Activated T-helper 2 cell treated with anti-CD3 and anti-CD28 coated beads, Interferon-gamma antibody, Interleukin-2, Interleukin-4, amounts not matched to agents 10 μg/mL and 5 μg/mL and 100 μg/mL, durations not matched to agents 14 hours and 24 hours and 36 hours (primary cell): ENCODE measurements at regions not wholly inside any gene's neighbourhood (a gene's known extent, or its start where the extent isn't known, plus 50 kb on each side); places are given as distances from the start of the nearest gene placed in this dataset.
"Not testable (repeated sequence)": the region's sequence is repeated elsewhere in the genome, so short reads cannot be mapped to it uniquely, and the experiment has no call there.

Experiments
- DNase-seq: peaks from one replicate; pipeline ENCODE4 v3.0.0; 2021; ENCODE audit warnings: low spot score
- H3K27ac Mint-ChIP-seq: one replicate; pipeline ENCODE4 v1.8.0; 2021; ENCODE audit warnings: mixed read lengths
- H3K27me3 Mint-ChIP-seq: one replicate; pipeline ENCODE4 v1.8.0; 2021; ENCODE audit warnings: low read depth, mixed read lengths
- H3K36me3 Mint-ChIP-seq: one replicate; pipeline ENCODE4 v1.8.0; 2021; ENCODE audit warnings: low read depth, mixed read lengths
- H3K4me1 Mint-ChIP-seq: one replicate; pipeline ENCODE4 v1.8.0; 2021; ENCODE audit warnings: low read depth, mixed read lengths
- H3K4me3 Mint-ChIP-seq: one replicate; pipeline ENCODE4 v1.8.0; 2021; ENCODE audit warnings: low read depth, mild to moderate bottlenecking, moderate library complexity, mixed read lengths
- H3K9me3 Mint-ChIP-seq: one replicate; pipeline ENCODE4 v1.8.0; 2021; ENCODE audit warnings: mixed read lengths
- intact Hi-C: fragments of 100-400 bp; cut with micrococcal nuclease; formaldehyde crosslinking; loops from one replicate; pipeline ENCODE4 v1.15.1; 2023

- H3K27me3 Mint-ChIP-seq, H3K4me1 Mint-ChIP-seq, H3K9me3 Mint-ChIP-seq, H3K4me3 Mint-ChIP-seq, intact Hi-C loops, H3K36me3 Mint-ChIP-seq, H3K27ac Mint-ChIP-seq: not testable (repeated sequence)
- peak; percentile 7 for DNase-seq
Observed at GRCh38 chr20:30007496-30007895, 1250.0 kb upstream of the DEFB115 start.
